RPMI7951 (cell line): ENCODE measurements at regions not wholly inside any gene's neighbourhood (a gene's known extent, or its start where the extent isn't known, plus 50 kb on each side); places are given as distances from the start of the nearest gene placed in this dataset.

Experiments used
- DNase-seq: peaks from one replicate; pipeline ENCODE4 v3.0.0-alpha.2; 2012; ENCODE audit warnings: low read depth

- DNase-seq: no peak
These were observed 65.0 kb upstream of the TRPC4 start for GRCh38 chr13:37934339-37935191.

GRCh38 chr13:37929308-37929707 lies 59.7 kb upstream of the TRPC4 start:
- no peak for DNase-seq

- DNase-seq: no peak
These were observed 58.0 kb upstream of the TRPC4 start for GRCh38 chr13:37927561-37927960.

DNA sequence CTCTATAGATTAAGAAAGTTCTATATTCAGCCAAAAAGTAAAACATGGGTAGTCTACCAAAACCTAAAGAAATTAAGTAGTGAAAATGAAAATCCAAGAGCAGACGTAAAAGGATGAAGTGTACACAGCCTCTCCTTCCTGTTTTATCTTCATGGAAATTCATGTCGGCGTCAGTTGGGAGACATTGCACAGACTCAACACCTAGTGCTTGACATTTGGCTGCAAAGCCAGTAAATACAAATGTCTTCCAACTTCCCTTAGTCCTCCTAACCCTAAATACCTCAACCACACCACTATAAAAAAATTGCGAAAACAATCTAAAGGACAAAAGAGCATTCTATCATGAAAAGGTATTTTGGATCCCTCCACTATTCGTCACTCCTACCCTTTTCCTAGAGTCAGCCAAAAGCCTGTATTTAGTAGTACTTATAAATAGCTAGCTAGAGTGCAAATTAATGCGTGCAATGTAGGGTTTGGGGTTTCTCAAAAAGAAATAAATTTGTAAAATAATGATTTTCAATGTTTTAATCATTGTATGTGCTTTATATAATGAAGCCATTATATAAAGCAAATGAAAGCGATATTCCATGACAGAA lies 56.4 kb upstream of the TRPC4 start:
- no peak for DNase-seq

- DNase-seq: no peak
These were observed 53.7 kb upstream of the TRPC4 start for GRCh38 chr13:37923236-37923635.

DNA sequence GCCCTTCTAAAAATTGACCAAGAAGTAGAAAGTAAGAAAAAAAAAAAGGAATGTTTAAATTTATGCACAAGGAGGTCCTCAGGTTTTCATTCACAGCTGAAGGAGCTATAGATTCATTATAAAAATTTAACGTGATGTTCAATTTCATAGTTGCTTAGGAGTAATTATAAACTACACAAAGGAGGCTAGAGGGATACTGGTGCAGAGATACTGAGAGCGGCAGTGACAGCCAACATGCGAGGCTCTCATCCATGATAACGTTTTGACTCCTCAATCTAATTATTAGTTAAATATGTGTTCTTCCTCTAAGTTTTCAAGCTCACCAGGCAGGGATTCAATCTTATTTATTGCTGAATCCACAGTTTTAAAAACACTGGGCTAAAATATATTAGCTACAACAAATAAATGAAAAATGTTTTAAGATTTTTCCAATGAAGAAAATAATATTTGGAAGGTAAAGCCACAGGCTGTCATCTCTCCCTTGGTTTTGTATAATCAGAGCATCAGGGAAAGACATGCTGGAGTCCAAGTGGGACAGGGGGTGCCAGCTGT lies 49.8 kb upstream of the TRPC4 start:
- no peak for DNase-seq
